ENCODE measurements at regions not wholly inside any gene's neighbourhood (a gene's known extent, or its start where the extent isn't known, plus 50 kb on each side); places are given as distances from the start of the nearest gene placed in this dataset.

GRCh38 chr5:161058781-161059180 is 206.8 kb upstream of the ATP10B start:
- no peak for TF ChIP-seq EZH2 (IDR thresholded peaks at IDR 0.05; ENCODE audit: borderline replicate concordance)
- TF ChIP-seq CTCF (IDR thresholded peaks at IDR 0.05; ENCODE audit: poor library complexity) = no peak
